ENCODE measurements at regions not wholly inside any gene's neighbourhood (a gene's known extent, or its start where the extent isn't known, plus 50 kb on each side); places are given as distances from the start of the nearest gene placed in this dataset.
"Not testable (repeated sequence)": the region's sequence is repeated elsewhere in the genome, so short reads cannot be mapped to it uniquely, and the experiment has no call there.

GRCh38 chr4:177809791-177810190, 367.6 kb upstream of the AGA start:
- DNase-seq = no peak

GRCh38 chr4:177810220-177810619, 368.0 kb upstream of the AGA start:
- DNase-seq = no peak

- DNase-seq = not testable (repeated sequence)
Measured at GRCh38 chr4:177818392-177818791, 376.2 kb upstream of the AGA start.

GRCh38 chr4:177826973-177827372, 384.7 kb upstream of the AGA start:
- no peak for DNase-seq

- no peak for DNase-seq
Measured at GRCh38 chr4:177841258-177841657, 399.0 kb upstream of the AGA start.

GRCh38 chr4:177853229-177853628, 411.0 kb upstream of the AGA start:
- no peak for DNase-seq

- DNase-seq = no peak
Measured at GRCh38 chr4:177855507-177856197, 413.4 kb upstream of the AGA start.

GRCh38 chr4:177860171-177860570, 417.9 kb upstream of the AGA start:
- DNase-seq = no peak

- no peak for DNase-seq
Measured at GRCh38 chr4:177861551-177862094, 419.4 kb upstream of the AGA start.

GRCh38 chr4:177862541-177863176, 420.4 kb upstream of the AGA start:
- no peak for DNase-seq

GRCh38 chr4:177879851-177880250, 437.6 kb upstream of the AGA start:
- no peak for DNase-seq

- DNase-seq = no peak
Measured at GRCh38 chr4:177895136-177895535, 452.9 kb upstream of the AGA start.

GRCh38 chr4:177901786-177902185, 459.5 kb upstream of the AGA start:
- no peak for DNase-seq

GRCh38 chr4:177902386-177902785, 460.1 kb upstream of the AGA start:
- no peak for DNase-seq

GRCh38 chr4:177907736-177908424, 465.6 kb upstream of the AGA start:
- DNase-seq = no peak

GRCh38 chr4:177921715-177922114, 479.5 kb upstream of the AGA start:
- DNase-seq = no peak

GRCh38 chr4:177923888-177924287, 481.7 kb upstream of the AGA start:
- DNase-seq = no peak

- DNase-seq = no peak
Measured at GRCh38 chr4:177937041-177937440, 494.8 kb upstream of the AGA start.

- DNase-seq = no peak
Measured at GRCh38 chr4:177938226-177938625, 496.0 kb upstream of the AGA start.

- no peak for DNase-seq
Measured at GRCh38 chr4:177945268-177945667, 503.0 kb upstream of the AGA start.

- DNase-seq = no peak
Measured at GRCh38 chr4:177947607-177948006, 505.4 kb upstream of the AGA start.

GRCh38 chr4:177948853-177949252, 506.6 kb upstream of the AGA start:
- DNase-seq = no peak

GRCh38 chr4:177951026-177951425, 508.8 kb upstream of the AGA start:
- no peak for DNase-seq

- DNase-seq = no peak
Measured at GRCh38 chr4:177952723-177953122, 510.5 kb upstream of the AGA start.
